Kidney (tissue), 13 donors: ENCODE measurements at regions not wholly inside any gene's neighbourhood (a gene's known extent, or its start where the extent isn't known, plus 50 kb on each side); places are given as distances from the start of the nearest gene placed in this dataset.

Experiments
- DNase-seq, 5 donors: peaks; one replicate each; pipeline ENCODE4 v3.0.0-alpha.2; 2013 to 2020
- FAIRE-seq: peaks from 2 replicates; lab custom pipeline; 2012; peaks lifted over from hg19 to GRCh38; lab: Jason Lieb, UNC
- H3K27ac ChIP-seq, 2 donors: one replicate each; pipeline ENCODE4 v1.7.0; 2013; ENCODE audit warnings: low read depth in 2 of 2, low read length in 2 of 2, inconsistent platforms in 1 of 2
- H3K27me3 ChIP-seq: one replicate; pipeline ENCODE4 v1.7.1; 2013; ENCODE audit warnings: low read length, inconsistent platforms; ENCODE audit not compliant: control insufficient read depth, insufficient read depth
- H3K36me3 ChIP-seq, 3 donors: one replicate each; pipeline versions ENCODE4 v1.7.0 to v1.7.1; 2013; ENCODE audit warnings: low read length in 3 of 3, control low read depth in 1 of 3, inconsistent platforms in 1 of 3; ENCODE audit not compliant: insufficient read depth in 3 of 3, control insufficient read depth in 2 of 3
- H3K4me1 ChIP-seq, 3 donors: one replicate each; pipeline versions ENCODE4 v1.7.0 to v1.7.1; 2013; ENCODE audit warnings: low read length in 3 of 3, inconsistent platforms in 1 of 3, low read depth in 1 of 3; ENCODE audit not compliant: control insufficient read depth in 2 of 3, insufficient read depth in 2 of 3
- H3K4me3 ChIP-seq, 3 donors: one replicate each; pipeline versions ENCODE4 v1.7.0 to v1.8.1; 2013; ENCODE audit warnings: low read length in 3 of 3, control low read depth in 1 of 3, inconsistent platforms in 1 of 3
- H3K9ac ChIP-seq, 3 donors: one replicate each; pipeline versions ENCODE4 v1.7.0 to v1.7.1; 2013; ENCODE audit warnings: low read length in 3 of 3, control low read depth in 1 of 3, inconsistent platforms in 1 of 3
- H3K9me3 ChIP-seq, 3 donors: one replicate each; pipeline versions ENCODE4 v1.7.0 to v1.7.1; 2013; ENCODE audit warnings: low read length in 3 of 3, control low read depth in 1 of 3, inconsistent platforms in 1 of 3; ENCODE audit not compliant: control insufficient read depth in 2 of 3, insufficient read depth in 1 of 3
- intact Hi-C: fragments of 100-400 bp; cut with DNase I; formaldehyde crosslinking; loops from one replicate; pipeline ENCODE4 v1.11.1; 2022
- TF ChIP-seq, protein P1 (sequence below): IDR thresholded peaks from 3 replicates; pipeline ENCODE4 v1.5.1; 2012; ENCODE audit warnings: mild to moderate bottlenecking, moderate library complexity, borderline replicate concordance; ENCODE audit not compliant: insufficient read depth; ENCODE audit errors: extremely low read depth
- donor health status: control.
- donor health status: control.
- donor health status: control.
- donor health status: control.
- donor health status: control.
- donor health status: DM: yes; HTN: yes; CAD: no.
- donor health status: Normal renal cell carcinoma (clear cell type).

DNA sequence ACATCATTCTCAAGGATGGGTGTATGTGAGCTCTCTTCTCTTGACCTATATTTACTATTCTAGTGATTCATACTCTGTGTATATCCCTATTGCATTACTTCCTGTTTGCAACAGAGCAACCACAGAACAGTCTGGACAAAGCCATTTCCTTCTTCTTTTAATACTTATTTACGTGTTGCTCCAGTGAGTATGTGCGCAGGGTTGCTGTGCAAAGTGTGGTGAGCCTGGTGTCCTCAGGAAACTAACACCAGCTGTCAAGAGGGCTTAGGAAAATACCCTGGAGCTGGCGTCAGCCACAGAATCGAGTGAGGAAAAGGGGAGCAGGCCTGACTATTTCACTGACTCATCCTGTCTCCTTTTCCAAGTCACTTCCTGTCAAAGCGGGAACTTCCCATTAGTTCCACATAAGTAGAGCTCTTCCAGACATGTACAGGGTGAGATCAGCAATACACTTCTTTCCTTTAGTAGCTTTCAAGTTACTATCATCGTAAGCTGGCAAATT lies 214.1 kb upstream of the COPS8 start:
- FAIRE-seq (no peak), DNase-seq (peak in 2 of 5 donors; percentile 33 to 48)
- Histone ChIP-seq H3K27me3 (no peaks in the 10 kb centered on the region), H3K9ac (no peak overlapping the region), H3K36me3 (no peaks in the 10 kb centered on the region), H3K4me3 (no peak overlapping the region), H3K27ac (peak overlapping the region in 1 of 2 donors; percentile 51), H3K4me1 (no peaks in the 10 kb centered on the region), H3K9me3 (no peaks in the 10 kb centered on the region)
- TF ChIP-seq, protein P1, sequence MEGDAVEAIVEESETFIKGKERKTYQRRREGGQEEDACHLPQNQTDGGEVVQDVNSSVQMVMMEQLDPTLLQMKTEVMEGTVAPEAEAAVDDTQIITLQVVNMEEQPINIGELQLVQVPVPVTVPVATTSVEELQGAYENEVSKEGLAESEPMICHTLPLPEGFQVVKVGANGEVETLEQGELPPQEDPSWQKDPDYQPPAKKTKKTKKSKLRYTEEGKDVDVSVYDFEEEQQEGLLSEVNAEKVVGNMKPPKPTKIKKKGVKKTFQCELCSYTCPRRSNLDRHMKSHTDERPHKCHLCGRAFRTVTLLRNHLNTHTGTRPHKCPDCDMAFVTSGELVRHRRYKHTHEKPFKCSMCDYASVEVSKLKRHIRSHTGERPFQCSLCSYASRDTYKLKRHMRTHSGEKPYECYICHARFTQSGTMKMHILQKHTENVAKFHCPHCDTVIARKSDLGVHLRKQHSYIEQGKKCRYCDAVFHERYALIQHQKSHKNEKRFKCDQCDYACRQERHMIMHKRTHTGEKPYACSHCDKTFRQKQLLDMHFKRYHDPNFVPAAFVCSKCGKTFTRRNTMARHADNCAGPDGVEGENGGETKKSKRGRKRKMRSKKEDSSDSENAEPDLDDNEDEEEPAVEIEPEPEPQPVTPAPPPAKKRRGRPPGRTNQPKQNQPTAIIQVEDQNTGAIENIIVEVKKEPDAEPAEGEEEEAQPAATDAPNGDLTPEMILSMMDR = no peak
- intact Hi-C loops = no loop called here

DNA sequence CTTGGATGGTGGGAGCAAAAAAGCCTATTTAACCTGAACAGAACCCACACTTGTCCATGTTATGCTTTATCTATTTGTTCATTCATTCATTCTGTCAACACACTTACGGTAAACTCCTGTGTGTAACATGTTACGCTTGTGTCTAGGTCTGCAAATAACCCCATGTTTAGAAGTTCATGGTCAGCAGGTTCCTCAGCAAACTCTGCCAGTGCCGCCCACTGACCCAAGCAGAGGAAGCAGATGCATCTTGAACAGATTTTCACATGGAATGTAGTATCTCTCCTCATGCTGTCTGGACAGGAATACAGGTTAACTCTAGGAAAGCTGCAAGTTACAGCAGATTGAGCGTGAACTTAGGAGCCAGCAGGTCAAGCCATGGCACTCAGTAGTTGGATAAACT lies 213.7 kb upstream of the COPS8 start:
- H3K9ac ChIP-seq = no peak overlapping the region
- DNase-seq (peak in 1 of 5 donors; percentile 6), FAIRE-seq (no peak)
- no peak overlapping the region for H3K4me3 ChIP-seq
- H3K27me3 ChIP-seq = no peaks in the 10 kb centered on the region
- intact Hi-C loops = no loop called here
- no peaks in the 10 kb centered on the region for H3K4me1 ChIP-seq
- H3K27ac ChIP-seq = peak overlapping the region in 1 of 2 donors; percentile 51
- no peaks in the 10 kb centered on the region for H3K9me3 ChIP-seq
- TF ChIP-seq, protein P1 = no peak
- no peaks in the 10 kb centered on the region for H3K36me3 ChIP-seq

DNA sequence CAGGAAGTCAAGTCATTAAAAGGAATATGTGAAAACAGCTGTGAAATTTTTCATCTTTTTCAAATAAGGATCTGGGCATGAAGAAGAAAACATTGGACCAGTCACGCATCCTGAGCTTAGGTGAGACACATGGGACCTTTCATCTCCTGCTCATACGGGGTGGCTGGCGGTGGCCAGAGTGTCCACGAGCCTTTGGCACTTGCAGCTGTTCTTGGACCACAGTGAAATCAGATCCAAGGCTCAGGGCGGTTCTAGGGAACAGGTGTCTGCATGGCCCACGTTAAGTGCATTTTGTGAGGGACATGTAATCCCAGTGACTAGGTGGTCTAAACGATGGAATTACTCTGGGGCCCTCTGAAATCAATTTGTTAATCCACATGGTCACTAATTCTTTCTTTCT lies 212.7 kb upstream of the COPS8 start:
- H3K4me1 ChIP-seq = no peaks in the 10 kb centered on the region
- DNase-seq (peak in 1 of 5 donors; percentile 31), FAIRE-seq (no peak)
- H3K9ac ChIP-seq = no peak overlapping the region
- no peak overlapping the region for H3K27ac ChIP-seq
- no peaks in the 10 kb centered on the region for H3K36me3 ChIP-seq
- TF ChIP-seq, protein P1 = no peak
- no peaks in the 10 kb centered on the region for H3K27me3 ChIP-seq
- no peak overlapping the region for H3K4me3 ChIP-seq
- H3K9me3 ChIP-seq = no peaks in the 10 kb centered on the region
- intact Hi-C loops = no loop called here

DNA sequence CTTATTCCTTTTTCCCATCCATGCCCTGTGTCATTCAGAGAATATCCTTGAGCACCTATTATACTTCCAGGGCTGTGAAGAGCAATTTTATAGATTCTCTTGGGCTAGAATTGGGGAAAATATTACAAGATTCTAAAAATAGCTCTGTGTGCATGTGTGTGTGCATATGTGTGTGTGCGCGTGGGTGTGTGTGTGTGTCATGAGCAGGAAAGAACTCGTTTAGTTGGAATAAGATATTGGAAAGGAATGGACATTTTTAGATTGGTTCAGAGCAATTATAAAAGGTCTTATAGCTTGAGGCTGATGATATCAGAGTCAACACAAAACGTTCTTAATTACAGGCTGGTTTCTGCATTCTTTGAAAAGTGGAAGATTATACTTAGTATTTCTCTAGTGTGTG lies 212.1 kb upstream of the COPS8 start:
- DNase-seq = no peak

More for the DNA sequence above, 212.1 kb upstream of the COPS8 start:
- intact Hi-C loops = no loop called here
- no peak for FAIRE-seq
- H3K27ac ChIP-seq = no peak overlapping the region
- no peaks in the 10 kb centered on the region for H3K9me3 ChIP-seq
- H3K4me1 ChIP-seq = no peaks in the 10 kb centered on the region
- TF ChIP-seq, protein P1 = no peak
- H3K4me3 ChIP-seq = no peak overlapping the region
- no peaks in the 10 kb centered on the region for H3K36me3 ChIP-seq
- H3K27me3 ChIP-seq = no peaks in the 10 kb centered on the region
- H3K9ac ChIP-seq = no peak overlapping the region
